NCI-H460 (cell line): ENCODE measurements at regions not wholly inside any gene's neighbourhood (a gene's known extent, or its start where the extent isn't known, plus 50 kb on each side); places are given as distances from the start of the nearest gene placed in this dataset.
"Not testable (repeated sequence)": the region's sequence is repeated elsewhere in the genome, so short reads cannot be mapped to it uniquely, and the experiment has no call there.

ENCODE experiments used
- DNase-seq: peaks from one replicate; pipeline ENCODE4 v3.0.0-alpha.2; 2016; ENCODE audit warnings: low read depth; ENCODE audit errors: extremely low read depth

DNA sequence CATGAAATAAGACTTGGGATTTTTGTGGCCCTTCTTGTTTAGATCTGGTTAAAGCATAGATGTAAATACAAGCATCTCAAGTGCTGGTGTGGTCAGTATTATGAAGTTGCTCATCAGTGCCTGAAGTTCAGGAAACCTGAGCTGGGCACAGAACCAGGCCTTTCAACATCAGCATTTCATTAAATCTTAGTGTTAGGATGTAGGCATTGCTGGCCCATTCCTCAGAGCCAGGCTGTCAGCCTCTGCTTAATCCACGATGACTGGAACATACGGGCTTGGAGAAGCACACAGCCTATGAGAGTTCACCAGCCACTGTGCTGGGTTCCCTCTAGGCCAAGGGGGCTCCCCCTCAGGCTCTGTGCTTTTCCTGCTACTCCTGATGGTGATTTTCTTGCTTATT is 270.2 kb downstream of the EN1 start:
- no peak for DNase-seq

DNA sequence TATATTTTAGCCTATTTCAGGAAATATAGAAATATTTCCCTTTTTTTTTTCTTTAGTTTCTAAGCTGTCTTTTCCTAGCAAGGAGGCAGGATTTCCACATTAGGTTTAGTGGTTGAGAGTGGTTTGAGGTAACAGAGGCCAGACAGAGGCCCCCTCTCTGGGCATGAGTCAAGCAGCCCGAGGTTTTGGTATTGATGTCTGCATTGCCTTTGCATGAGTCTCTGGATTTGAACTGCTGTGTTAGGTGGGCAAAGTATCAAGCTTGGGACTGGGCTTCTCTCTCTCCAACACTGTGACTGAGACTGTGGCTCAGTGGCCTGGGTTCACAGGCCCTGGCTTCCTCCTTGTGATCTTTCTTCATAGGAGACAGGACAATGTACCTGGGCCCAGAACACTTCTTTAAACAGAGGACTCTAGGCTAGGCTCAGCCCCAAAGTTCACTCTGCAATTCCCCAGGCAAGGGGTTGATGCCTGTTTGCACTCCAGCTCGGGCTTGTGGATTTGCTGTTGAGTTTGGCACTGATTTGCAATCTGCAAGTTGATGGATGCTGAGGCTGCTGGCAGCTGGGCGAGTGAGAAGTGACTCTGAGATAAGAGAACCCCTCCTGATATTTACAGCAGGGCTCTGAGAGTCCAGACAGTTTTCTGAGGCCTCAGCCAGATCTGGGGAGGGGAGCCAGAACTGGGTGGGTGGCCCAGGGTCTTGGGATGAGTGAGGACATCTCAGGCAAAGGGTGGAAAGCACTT is 271.2 kb downstream of the EN1 start:
- DNase-seq, result no peak

DNA sequence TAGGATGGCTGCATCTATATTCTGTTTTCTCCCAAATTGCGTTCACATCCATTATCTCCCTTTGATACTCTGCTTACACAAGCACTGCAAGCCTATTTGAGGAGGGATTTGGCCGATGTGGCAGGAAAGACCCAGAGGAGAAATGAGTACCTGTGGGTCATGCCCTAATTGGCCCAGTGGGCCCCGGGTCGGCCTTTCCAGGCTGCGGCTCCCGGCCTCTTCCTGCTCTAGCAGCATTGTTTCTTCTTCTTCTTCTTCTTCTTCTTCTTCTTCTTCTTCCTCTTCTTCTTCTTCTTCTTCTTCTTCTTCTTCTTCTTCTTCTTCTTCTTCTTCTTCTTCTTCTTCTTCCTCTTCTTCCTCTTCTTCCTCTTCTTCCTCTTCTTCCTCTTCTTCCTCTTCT is 275.1 kb downstream of the EN1 start:
- DNase-seq, result not testable (repeated sequence)

DNA sequence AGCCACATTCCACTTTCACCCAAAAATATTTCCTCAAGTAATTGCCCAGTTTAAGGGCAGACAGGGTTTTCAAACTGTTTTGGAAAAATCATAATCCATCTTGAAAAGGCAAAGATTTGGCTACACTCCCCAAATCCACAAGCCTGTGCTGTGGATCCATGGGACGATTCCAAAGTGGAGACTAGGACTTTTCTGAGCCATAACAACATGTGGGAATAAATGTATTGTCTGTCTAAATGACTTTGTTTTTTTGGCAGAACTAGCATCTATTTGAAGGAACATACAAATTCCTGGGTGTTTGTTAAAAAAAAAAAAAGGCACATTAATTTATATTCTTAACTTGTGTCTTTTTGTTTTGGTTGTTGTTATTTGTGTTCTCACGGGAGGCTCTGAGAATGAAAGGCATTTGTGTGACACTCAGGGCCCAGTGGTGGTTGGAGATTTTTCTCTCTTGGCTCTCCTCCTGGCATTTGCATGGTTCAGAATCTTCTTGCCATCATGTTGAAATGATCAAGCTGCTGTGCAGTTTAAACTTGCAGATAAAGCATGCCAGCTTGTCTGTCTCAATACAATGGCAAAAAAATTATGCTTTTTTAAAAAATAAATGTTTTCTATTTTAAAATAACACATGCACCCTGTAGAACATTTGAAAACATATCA is 277.4 kb downstream of the EN1 start:
- DNase-seq, result no peak

DNA sequence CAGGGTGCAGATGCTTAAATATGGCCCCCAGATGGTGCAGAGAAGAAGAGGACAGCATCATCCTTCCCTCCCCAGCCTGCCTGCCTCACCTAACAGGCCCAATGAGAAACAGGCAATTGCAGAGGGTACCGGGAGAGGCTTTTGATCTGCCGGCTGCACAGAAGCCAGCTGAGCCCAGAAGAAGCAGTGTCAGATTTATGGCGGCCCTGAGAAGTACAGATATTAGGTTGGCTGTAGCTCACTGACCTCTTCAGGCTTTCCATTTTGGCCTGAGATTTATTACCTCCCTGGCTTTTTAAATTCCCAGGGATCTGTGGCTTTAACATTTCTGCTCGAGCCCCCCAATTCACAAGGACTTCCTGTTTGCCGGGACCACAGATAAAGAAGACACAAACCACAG is 278.7 kb downstream of the EN1 start:
- no peak for DNase-seq

DNA sequence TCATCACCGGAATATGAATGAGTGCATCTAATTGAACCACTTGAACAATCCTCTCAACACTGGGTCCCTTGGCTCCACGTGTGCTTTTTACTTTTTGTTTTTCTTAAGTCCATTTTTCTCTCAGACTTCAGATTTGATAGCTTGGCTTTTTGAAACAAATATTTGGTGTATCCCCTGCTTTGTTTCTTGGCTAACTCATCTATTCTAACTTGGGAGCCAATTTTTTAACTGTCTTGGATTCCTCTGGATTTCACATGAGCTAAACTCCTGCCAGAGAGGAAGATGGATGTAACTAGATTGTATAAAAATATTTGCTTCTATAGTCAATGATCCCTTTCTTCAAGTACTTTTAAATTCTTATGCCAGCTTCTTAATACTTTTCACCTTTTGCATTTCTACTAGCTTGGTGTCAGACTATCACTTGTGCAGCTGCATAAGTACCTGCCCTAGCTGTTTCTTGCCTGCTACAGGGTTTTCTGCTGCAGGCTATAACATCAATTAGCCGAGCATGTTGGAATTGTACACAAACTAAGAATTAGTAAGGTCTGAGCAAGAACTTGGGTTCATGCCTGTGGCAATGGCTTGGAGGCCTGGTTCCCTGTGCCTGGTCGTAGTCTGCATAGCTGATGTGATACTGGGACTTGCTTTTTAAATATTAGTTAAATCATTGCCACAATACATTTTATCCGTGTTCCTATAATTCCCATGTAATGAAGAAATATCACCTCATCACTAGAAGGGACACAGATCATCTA is 281.5 kb downstream of the EN1 start:
- no peak for DNase-seq

DNA sequence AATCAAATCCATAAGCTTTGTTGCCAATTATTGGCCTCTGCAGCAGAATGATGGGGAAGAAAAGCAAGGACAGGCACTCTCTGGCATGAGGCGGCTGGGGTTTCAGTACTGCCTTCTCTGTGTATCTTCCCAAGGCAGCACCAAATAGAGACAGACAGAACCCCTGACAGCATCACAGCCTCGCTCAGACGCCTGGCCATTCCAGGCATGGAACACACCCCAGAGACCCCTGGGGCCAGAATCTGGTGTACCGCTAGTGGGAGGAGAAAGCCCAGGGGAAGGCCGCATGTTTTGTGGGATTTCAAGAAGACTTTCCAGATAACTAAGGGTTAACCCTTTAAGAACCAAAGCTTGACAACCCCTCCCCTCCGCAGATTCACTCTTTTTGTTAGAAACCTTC is 282.1 kb downstream of the EN1 start:
- no peak for DNase-seq

DNA sequence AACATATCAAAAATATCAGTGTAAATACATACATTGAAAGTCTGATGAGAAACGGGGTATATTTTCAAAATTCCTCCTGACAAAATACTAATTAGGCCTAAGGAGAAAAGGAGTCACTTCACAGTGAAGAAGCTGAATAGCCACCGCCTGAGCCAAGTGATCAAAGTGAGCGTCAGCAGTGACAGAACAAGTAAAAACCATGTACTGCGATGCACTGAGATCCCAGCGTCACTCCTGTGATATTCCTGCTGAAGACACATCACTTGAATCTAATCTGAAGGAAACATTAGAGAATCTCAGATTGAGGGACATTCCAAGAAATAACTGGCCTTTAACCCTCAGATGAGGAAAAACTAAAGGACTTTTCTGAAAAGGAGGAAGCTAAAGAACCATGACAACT is 285.3 kb downstream of the EN1 start:
- no peak for DNase-seq

DNA sequence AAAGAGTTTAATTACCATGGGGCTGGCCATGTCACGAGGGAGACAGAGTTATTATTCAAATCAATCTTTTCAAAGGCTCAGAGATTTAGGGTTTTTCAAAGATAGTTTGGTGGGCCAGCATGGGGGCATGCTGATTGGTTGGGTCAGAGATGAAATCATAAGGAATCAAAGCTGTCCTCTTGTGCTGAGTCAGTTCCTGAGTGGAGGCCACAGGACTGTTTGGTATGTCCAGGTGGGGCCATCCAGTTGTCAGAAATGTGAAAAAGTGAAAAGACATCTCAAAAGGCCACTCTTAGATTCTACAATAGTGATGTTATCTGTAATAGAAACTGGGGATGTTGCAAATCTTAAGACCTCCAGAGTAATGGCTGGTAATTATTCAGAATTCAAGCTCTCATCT is 288.6 kb downstream of the EN1 start:
- DNase-seq, result no peak

DNA sequence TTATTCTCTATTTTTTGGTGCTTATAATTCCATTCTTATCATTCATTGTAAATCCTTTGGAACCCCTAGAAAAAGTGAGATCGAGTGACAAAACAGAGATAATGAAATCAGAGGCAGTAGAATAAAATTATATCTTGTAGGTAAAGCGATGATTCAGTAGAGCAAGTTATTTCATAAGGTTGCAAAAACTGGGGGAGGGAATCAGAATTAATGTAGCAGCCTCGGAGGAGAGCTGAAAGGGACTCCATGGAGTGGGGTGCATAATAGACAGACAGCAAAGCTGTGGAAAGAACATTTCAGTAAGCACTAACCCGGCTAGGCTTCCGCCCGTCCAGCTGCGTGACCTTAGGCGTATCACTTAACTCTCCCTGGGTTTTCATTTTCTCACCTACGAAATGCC is 289.7 kb downstream of the EN1 start:
- no peak for DNase-seq

DNA sequence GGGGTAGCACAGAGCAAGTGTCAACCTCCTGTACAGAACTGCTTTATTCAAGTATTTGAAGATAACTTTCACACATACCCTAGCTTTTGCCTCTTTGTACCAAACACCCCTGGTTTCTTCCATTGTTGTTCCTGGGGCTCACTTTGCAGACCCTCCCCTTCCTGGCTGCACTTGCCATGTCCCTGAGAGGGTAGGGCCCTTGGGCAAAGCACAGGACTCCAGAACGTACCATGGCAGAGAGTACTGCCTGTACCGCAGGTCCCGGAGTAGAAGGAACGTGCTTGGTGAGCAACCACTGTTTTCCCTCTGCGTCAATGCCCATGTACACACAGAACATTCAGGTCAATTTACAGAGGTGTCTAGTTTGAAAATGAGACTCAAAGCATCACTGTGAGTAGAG is 290.4 kb downstream of the EN1 start:
- no peak for DNase-seq

DNA sequence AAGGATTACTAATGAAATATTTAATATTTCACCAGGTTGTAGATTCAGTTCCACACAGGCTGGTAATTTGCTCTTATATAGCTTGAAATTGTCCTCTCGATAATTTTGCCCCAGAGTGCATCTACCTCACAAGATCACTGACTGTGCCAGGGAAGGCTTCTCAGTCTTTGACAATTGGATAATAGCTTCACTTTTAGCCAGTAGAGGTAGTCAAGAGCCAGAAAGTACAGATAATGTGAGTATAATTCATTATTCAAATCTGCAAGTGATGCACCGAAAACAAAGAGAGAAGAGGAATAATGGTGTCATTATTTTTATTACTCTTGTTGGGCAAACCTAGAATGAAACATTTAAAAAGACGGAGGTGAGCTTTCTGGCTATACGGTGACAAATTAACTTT is 292.8 kb downstream of the EN1 start:
- no peak for DNase-seq

DNA sequence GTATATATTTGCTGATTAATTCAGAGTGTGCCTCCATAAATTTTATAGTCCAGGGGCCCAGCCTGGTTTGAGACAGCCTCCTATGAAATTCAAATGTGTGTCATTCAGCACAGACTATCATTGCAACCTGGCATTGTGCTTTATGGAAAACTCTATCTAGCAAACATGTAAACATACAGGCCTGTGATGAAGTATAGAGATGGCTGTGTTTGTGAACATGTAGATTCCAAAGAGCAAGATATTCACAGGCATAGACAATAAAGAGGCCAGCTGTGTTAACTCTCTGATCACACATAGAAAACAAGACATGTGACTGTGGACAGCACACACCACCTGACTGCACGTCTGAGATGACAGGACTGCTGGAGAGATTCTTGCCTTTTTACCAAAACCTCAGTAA is 297.9 kb downstream of the EN1 start:
- DNase-seq, result no peak

DNA sequence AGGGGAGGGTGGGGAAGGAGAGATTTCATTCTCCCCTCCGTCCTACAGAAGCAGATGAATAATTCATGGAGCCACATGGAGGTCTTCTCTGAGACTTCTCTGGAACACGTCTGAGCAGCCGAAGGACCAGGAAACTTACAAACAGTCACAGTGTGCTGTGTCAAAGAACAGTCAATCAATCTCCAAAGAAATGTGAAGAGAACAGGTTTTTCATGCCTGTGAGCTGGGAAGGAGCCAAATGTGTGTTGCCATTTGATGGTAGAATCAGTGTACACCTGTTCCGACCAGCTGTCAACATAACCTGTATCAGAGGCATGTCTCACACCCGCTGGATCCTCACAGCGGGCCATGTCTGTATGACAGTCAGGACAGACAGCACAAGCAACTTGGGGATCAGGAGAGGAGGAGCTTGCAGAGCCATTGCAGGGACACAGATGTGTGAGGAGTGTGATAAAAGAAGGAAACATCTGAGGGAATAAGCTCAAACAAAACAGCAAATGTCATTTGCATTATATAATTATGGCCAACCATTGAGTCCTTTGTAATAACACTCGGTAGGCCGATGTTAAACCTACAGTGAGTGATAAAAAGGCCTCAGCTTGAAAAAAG is 298.5 kb downstream of the EN1 start:
- no peak for DNase-seq

DNA sequence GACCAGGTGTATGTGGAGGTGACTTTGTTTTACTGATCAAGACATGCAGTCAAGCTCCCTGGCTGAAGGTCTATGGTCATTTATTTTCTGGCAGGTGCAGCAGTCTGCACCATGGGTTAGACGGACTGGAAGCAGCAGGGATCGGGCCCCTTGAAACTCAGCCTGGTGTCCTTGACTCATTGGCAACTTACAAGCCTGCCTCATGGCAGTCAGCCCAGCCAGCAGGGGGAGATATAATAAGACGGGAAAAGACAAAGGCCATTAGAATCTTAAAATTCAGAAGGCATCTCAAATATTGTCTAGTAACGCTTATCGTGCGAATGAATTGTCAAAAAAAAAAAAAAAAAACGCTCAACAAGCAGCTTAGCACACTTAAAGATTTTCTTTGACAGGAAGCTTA is 308.2 kb downstream of the EN1 start:
- peak; percentile 1 for DNase-seq

DNA sequence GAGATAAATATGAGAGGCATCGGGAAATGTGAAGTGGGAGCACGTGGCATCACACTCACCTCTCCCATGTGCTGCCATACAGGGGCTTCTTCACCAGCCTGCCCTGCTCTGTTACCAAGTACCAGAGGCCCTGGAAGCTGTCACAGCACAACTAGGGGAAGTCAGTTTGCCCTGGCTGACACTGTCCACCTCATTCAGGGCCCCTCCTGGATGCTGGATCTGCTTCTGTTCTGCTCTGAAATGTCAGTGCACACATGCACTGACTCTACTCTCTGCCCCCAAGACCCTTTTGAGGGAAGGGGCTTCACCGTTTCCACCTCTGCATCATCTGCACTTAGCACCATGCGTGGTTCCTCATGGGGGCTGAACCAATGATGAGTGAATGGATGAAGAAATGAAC is 311.1 kb downstream of the EN1 start:
- no peak for DNase-seq

DNA sequence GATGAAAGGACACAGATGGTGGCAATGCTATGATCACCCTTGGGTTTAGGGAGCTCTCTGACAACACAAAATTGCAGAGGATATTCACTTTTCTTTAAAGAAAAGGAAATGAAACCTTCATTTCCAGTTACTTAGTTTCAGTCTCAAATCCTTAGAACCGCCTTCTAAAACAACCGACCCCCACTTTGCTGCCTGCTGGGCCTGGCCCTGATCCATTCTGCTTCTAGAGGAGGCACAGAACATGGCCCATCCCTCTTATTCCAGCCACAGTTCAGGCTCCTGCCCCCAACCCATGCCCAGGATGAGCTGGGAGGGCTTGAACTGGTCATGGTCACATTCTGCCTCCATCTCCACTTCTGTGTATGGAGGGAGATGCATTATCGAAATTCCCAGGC is 311.6 kb downstream of the EN1 start:
- no peak for DNase-seq

DNA sequence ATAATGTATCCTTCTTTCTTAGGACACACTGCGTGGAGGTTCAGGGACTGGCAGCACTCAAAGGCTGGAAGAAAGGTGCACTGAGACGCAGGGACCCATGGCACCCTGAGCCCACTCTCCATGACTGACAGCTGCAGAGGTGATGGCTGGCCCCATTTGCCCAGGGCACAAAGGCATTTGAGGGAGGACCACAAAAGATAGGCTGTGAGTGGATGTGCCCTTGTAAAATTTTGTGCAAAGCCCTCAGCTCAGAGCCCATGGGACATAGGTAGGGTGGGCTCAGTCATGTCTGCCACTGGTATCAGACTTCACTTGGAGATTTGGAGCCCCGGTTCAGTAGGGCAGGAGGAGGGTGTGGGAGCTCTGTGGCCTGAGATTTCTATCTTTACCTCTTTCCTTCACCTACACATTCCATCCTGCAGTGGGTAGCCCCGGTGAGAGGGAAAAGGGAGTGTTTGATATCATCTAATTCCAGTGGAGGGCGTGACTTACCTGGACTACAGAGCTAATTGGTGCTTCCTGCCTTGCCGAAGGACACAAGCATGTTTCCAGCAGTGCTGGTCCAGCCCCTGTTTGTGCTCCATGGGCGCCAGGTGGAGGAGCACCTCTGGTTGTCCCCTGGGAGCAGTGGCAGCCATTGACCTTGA is 312.2 kb downstream of the EN1 start:
- no peak for DNase-seq

DNA sequence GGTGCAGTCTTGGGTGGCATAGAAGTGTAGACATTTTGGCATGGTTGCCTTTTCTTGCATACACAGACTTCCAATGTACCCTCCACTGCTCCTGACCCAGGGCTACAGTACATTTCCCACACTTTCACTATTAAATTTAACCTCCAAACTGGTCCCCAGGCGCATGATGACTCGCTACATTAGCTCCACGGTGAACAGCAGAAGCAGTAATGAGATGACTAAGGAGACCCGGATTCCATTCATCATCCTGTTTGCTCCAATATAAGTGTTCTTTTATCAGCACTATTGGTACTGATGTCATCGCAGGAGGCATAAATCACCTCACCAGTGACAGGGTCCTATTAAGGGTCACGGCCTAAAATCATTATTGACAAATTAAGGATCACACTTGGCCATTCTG is 316.5 kb downstream of the EN1 start:
- no peak for DNase-seq

DNA sequence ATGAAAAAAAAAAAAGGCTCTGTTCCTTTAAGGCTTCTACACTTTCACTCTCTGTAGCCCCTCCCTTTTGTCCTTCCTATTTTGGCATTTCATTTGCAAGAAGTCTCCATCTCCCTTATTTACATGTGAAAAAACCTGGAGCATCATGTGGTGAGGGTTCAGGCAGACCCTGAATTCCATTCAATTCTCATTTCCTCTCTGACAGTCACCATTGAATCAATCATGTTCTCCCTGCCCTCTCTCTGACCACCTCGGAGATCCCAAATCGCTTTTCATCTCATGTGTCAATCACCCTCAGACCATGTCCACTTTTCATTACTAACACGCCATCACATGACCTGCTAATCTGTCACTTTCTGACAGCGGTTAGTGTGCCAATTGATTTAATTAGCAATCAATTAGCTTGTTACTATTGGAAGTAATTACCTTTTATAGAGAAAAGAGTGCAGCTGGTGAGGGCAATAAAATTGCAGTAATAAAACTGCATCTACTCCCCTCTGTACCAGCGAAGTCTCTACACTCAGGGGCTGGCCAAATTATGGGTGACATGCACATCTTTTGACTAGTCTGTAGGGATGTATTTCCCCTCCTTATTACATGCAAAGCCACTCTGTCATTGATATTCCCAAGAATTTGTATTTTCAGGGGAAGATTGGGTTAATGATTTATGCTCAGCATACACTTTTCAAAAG is 317.4 kb downstream of the EN1 start:
- DNase-seq, result no peak

DNA sequence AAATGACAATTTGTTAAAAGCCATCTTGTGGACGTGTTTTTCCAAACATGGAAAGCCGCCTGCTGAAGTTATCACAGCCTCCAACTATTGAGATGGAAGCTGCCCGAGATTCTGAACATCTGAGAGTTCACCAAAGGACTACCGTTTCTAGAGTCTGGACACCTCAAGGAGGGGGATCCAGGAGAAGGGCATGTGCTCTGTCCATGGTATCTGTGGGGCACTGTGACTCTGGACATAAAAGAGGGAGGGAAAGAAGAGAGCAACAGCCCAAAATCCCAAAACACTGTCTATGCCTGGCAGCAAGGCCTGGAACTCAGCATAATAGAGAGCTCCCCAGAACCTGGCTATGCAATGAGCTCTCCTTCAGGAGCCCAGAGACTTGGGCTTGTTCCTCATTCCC is 319.9 kb downstream of the EN1 start:
- DNase-seq, result no peak
